Astrocyte of the hippocampus (primary cell): ENCODE measurements at regions not wholly inside any gene's neighbourhood (a gene's known extent, or its start where the extent isn't known, plus 50 kb on each side); places are given as distances from the start of the nearest gene placed in this dataset.
A peak's percentile ranks its signal among the peaks of the same experiment; 100 is the strongest.
"Not testable (repeated sequence)": the region's sequence is repeated elsewhere in the genome, so short reads cannot be mapped to it uniquely, and the experiment has no call there.

ENCODE experiments used
- DNase-seq: peaks from one replicate; pipeline ENCODE4 v3.0.0; 2011; ENCODE audit warnings: low read depth, low spot score

DNA sequence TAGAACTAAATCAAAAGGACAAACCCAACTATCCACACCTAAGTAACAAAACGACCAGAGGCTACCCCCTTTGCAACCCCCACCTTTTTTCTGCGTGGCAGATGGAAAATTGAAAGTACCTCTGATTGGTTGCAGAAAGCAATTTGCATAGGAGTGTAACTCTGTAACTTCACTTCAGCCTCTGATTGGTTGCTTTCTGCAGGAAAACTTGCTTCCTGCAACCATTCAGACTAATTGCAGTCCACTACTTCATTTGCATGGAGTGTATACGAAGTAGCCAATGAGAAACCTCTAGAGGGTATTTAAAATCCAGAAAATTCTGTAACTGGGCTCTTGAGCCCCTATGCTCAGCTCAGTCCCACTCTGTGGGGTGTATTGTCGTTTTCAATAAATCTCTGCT lies 129.1 kb upstream of the OLIG3 start:
- no peak for DNase-seq

DNA sequence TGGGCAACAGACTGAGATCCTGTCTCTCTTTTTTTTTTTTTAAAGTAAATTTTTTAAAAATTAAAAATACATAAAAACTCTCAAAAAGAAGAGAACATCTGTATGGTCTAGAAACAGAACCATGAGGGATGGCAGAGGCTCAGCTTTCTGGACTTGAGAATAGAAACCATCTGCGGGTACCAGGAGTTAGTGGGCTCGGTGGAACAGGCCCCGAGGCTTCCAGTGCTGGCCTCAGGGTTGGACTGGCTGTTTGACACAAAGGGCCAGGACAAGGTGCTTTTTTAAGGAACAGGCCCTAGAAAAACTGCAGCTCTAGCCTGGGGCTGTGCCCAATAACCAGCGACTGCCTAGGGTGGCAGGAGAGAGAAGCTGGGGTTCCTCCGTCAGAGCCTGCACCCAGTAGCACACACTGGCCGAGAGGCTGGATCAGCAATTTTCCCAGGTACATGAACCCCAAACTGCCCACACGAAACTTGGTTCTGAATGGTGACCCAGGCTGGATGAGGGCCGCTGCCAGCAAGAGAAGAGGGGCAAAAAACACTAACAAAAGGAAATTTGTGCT lies 131.0 kb upstream of the OLIG3 start:
- no peak for DNase-seq

DNA sequence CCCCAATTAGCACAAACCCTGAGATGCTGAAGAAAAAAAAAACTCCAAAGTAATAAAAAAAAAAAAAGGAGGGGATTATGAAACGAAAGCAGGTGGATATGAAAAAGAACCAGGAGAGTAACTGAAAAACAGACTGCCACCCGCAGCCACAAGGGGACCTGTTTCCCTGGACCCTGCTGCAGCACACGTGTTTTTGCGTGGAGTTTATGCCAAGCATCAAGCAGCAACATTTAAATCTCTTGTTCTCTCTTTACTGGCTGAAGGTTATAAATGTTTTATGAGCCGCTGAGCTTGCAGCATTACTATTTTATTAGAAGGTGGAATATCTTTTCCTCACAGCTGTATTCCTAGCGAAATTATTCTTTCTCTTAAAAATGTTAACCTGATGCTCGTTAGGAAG lies 131.6 kb upstream of the OLIG3 start:
- no peak for DNase-seq

DNA sequence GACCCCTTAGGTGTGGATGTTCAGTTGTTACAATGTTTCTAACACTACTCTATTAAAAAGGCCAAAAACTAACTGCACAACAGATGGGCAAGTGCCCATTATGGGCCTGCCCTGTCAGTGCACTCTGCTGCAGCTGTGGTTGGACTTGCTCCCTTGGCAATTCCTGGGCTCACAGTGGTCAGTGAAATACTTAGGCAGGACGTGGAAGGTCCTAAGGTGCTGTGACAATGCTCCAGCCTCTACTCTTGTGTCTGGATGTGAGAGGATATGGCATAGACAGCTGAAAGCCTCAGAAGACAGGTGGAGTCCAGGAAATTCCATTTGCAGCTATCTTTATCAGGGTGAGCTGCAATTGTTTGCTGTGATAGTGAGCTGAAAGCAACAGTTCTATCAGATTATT lies 136.5 kb upstream of the OLIG3 start:
- no peak for DNase-seq

DNA sequence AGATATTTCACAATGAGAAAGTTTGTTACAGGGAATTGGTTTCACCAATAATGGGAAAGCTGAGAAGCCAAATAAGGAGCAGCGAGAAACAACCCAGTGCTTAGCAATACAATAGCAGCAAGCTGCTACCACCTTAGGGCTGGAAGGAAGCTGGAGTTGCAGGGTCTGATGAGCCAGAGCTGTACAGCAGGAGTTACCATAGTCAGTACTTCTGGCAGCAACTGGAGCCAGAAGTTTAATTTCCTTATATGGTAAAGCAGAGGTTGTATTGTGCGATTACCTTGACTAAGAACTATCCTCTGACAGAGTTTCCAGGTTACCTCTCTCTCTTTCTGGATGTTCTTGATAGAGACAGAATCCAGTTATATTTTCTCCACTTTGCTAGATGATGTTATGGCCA lies 137.1 kb upstream of the OLIG3 start:
- DNase-seq = peak; percentile 13

DNA sequence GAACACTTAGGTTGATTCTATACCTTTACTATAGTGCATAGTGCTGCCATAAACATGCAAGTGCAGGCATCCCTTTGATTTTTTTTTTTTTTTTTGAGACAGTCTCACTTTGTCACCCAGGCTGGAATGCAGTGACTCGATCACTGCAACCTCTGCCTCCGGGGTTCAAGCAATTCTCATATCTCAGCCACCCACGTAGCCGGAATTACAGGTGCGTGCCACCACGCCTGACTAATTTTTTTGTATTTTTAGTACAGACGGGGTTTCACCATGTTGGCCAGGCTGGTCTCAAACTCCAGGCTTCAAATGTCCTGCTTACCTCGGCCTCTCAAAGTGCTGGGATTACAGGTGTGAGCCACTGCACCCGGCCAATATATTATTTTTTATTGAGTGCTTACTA lies 140.0 kb upstream of the OLIG3 start:
- DNase-seq = not testable (repeated sequence)

DNA sequence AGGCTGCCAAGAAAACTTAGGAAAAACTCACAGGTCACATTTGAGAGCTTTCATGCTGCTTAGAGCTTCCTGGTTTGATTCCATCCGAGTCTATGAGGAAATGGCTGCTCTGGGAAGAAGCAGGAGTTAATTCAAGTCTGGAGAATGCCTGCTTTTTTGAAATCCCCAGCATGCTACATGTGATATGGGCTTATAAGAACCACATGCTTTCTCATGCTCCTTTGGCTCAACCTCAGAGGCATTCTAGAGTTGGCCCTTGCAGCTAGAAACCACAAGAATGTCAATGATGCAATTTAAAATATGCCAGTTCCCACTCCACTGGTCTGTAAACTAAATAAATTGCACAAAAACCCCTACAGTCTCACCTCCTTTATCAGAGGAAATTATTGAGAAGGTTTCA lies 142.9 kb upstream of the OLIG3 start:
- DNase-seq = peak; percentile 97

DNA sequence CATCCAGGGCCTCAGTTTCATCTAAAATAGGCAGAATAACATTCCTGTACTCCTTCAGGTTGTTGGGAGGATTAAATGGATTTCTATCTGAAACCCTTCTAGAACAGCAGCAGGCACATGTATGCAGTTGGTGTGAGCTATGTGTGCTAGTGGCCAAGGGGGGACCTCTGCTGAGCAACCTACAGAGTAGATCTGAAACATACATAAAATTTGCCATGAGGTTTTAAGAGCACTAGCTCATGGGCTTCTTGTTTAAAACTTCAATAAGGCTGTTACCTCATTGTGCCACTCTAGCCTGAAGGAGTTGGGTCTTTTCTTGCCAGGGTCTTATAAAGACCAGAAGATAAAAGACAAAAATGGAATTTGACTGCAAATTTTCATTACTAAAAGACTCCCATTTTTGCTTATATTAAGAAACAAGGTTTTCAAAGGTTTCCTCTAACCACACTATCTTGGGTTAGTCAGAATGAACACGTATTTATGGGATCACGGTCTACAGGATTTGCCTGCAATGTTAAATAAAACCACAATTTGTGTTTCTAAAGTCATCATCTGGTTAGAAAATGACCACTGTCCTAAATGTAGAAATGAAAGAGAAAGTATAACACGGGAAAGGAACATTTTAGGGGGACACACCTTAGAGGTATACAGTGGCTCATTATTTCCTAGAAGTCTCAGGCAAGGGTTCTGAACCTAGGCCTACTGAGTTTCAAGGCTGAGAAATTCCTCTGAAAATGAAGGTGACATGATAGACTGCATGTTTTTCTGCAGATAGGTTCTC lies 144.9 kb upstream of the OLIG3 start:
- no peak for DNase-seq

DNA sequence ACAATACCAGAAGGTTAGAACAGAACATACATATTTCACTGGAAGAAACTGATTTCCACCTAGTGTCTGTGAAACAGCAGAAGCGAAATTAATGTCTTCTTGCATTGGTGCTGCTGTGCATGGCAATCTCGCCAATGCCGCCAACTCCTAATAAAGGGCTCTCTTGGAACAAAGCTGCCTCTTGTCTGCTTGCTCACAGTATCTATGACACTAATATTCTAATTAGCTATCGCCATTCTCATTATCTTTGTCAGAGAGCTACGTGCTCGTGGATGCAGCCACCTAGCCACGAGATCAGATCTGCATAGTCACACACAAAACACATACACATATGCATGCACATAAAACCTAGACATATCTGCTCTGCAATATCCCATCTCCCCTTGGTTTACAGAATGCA lies 145.9 kb upstream of the OLIG3 start:
- no peak for DNase-seq

DNA sequence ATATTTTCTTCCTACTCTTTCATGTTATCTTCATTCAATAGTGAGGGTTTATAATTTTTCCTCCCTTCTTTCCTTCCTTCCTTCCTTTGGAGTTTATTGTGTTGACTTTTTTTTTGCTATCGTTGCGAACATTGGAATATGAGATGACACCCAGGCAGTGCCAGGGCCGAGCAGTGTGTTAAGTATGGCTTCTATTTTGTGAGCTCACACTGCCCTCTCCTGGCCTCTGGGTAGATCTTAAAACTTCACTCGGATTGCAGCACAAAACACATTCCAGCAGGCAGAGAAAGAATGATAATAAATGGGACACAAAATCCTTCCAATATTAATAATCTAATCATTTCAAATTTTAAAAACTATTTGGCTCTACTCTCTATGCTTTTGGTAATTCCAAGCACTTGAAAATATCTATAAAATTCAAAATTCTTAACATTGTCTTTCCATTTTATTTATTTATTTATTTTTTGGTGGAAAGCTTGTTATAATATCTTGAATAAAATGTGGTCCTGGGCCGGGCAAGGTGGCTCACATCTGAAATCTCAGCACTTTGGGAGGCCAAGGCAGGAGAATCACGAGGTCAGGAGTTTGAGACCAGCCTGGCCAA lies 147.4 kb upstream of the OLIG3 start:
- DNase-seq = peak; percentile 86

DNA sequence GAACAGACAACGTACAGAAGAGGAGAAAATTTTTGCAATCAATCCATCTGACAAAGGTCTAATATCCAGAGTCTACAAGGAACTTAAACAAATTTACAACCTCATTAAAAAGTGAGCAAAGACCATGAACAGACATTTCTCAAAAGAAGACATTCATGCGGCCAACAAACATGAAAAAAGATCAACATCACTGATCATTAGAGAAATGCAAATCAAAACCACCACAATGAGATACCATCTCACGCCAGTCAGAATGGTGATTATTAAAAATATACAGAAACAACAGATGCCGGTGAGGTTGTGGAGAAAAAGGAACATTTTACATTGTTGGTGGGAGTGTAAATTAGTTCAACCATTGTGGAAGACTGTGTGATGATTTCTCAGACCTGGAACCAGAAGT lies 149.0 kb upstream of the OLIG3 start:
- not testable (repeated sequence) for DNase-seq

DNA sequence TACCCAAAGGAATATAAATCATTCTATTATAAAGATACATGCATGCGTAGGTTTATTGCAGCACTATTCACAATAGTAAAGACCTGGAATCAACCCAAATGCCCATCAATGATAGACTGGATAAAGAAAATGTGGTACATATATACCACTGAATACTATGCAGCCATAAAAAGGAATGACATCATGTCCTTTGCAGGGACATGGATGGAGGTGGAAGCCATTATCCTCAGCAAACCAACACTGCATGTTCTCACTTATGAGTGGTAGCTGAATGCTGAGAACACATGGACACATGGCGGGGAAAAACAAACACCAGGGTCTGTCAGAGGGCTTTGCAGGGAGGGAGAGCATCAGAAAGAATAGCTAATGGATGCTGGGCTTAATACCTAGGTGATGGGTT lies 149.4 kb upstream of the OLIG3 start:
- not testable (repeated sequence) for DNase-seq

DNA sequence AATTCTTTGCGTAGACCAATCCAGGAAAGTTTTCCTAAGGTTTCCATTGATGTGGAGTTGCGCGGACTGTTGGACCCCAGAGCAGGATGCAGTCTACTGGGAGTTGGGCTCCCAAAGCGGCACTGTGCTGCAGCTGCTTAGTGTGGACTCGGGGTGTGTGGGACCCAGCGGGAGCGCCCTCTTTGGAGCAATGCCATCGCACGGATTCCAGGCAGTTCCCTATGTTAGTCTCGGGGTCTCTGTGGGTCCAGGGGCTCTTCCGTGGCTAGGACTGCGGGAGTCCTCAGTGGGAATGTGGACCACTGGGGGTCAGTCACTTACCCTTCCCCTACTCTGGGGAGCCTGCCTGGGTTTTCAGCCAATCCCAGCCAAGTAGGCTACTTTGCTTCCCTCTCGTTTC lies 151.7 kb upstream of the OLIG3 start:
- DNase-seq = no peak

DNA sequence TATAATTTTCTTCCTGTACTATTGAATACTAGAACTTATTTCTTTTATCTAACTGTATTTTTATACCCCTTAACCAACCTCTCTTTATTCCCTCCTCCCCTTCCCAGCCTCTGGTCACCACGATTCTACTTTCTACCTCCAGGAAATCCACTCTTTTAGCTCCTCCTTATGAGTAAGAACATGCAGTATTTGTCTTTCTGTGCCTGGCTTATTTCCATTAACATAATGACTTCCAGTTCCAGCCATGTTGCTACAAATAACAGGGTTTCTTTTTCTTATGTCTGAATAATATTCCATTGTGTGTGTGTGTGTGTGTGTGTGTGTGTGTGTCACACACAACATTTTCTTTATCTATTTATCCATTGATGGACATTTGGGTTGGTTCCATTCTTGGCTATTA lies 152.3 kb upstream of the OLIG3 start:
- no peak for DNase-seq

DNA sequence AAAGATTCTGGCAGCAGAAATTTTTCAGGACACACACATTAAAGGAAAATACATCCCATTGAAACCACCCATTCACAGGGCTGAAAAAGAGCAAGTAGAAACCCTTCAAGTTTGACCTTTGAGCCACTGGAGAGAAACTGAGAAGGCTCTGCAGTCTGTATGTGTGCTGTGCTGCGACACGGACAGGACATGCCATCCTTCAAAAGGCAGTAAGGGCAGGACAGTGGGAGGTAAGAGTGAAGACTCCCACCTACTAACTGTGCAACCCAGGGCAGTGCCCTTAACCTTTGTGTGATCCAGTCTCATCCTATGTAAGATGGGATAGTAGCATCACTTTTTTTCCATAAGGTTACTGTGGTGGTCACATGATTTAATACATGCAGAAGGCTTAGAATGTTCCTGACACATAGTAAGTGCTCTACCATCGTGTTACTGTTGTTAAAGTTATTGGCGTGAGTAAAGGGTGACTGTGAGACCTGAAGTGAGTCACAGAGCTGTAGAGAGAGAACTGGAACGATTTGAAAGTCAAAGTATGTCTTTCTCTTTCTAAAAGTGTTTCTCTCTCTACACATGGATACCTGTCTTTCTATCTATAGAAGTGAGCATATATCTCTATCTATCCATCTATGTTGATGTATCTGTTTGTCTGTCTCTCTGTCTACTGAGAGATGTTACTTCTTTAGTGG lies 153.7 kb upstream of the OLIG3 start:
- no peak for DNase-seq

DNA sequence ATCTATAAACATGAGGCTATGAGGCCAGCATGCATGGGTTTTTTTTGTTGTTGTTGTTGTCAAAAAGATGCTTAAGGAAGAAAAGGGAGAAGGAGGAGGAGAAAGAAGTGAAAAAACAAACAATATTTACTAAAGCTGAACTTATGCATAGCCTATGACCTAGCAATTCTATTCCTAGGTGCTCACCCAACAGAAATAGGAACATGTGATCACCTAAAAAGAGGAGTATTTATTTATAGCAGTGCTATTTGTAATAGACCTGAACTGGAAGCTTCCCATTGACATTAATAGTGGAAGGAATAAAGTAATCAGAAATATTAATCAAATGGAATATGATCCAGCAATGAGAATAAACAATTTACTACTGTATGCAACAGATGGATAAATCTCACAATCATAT lies 156.5 kb upstream of the OLIG3 start:
- DNase-seq = no peak

DNA sequence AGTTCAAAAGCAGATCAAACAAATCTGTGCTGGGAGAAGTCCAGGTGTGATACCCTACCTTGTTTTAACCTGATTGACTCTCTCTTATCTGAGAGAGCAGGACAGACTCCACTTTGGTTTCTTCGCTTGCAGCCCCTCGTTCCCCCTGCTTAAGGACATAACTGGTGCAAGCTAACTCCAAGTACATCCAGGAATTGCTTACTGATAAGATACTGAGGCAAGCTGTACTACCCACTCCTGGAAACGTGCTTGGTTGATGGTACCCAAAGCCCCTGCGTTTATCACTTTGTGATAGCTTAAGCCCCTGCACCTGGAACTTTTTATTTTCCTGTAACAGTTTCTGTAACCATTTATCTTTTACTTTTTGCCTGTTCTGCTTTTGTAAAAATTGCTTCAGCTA lies 157.0 kb upstream of the OLIG3 start:
- no peak for DNase-seq

DNA sequence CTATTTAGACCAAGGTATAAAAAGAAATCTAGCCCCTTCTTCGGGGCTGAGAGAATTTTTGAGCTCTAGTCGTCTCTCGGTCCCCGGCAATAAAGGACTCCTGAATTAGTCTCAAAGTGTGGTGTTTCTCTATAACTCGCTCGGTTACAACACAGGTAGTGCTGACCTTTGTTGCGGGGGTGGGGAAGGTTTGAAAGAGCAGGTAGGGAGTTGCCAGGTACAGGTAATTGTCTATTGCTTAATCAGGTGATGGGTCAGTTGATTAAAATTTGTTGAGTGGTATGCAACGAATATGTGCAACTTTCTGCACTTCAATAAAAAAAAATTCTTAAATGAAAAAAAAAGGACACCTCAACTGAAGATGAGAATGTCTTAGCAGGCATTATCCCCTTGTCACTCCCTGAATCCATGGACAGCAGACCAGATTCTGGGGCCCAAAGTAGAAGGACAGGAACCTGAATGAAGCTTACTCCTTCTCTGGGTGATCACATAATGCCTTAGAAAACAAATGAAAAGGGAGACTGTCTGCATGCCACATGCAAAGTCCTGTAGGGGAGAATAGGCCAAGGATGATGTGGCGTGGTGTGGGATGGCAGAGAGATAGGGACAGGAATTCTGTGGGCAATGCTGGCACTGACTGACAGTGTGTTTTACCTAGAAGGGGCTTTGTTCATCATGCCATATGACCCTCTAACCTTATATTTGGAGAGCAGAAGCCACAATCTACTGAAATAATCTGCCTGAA lies 157.6 kb upstream of the OLIG3 start:
- DNase-seq = no peak

DNA sequence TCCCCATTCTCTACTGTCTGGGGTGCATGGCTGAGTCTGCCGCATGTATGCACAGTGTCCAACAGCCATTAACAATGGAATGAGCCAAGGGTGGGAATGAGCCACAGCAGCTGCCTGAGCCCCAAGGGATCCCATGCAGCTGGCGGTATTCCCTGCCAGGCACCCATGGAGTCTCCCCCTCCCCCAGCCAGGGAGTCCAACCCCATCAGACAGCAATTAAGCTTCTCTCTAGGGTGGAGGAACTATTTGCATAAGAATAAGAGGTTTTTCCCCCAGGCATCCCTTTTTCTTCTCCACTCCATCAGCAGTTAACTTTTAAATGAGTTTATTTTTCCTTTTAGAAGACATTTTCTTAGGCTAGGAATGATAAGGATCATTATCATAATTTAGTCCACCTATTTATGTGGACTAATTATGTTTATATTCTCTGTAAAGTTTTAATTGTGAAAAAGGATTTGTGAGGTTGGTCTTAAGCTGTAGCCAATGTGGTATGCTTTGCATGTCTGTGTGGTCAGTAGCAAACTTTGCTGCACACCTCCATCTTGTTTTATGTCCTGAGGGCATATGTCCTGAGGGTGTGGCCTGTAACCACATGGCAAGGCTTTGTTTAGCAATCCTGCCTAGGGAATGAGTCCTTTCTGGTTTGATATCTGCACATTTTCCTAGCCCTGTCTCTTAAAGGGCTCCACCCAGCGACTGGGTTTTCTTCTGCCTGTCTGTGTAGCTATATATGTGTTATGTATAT lies 158.9 kb upstream of the OLIG3 start:
- DNase-seq = no peak

DNA sequence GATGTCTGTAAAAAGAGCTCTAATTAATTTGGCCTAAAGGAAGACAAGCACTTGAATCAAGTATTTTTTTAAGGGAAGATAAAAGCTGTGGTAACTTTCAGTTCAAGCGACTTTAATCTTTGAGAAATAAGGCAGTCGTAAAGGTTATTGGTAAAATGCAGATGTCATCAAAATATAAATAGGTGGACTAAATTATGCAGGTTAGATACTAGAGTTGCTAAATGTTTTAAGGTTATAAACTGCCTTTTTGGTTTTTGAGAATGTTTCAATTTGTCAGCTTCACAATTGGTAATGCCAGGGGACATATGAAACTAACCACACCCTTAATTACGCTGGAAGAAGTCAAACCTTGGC lies 159.5 kb upstream of the OLIG3 start:
- no peak for DNase-seq

DNA sequence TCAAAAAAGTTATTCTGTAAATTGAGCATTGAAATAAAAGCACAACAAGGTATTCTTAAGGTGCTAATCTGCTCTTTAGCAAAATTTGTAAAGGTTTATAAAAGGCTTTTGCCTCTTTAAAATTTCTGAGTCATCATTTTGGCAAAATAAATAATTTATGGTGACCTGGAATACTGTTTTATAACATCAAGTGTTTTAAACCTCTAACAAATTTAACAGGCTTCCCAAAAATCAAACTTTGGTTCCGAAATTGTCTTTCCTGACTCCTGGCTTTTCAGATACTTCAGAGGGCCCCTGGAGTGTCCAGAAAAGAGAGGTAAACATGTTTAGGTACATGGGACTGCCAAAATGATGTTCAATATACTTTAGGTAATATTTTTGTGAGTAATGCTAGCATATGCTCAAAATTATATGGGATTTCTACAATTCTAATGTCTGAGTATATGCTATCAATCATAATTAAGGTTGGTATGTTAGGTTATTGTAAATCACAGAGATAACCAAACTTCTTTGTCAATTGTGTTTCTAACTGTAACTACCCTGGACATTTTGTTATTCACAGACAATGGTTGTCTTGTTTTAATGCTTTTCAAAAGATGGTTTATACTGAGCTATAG lies 160.3 kb upstream of the OLIG3 start:
- no peak for DNase-seq
